ENCODE measurements at regions not wholly inside any gene's neighbourhood (a gene's known extent, or its start where the extent isn't known, plus 50 kb on each side); places are given as distances from the start of the nearest gene placed in this dataset.

- TF ChIP-seq CTBP2 (IDR thresholded peaks at IDR 0.05; ENCODE audit: borderline replicate concordance, insufficient read depth, insufficient read length, low read length) (no peak), JUN (IDR thresholded peaks at IDR 0.05; ENCODE audit: low read depth, low read length) (no peak), EZH2 (IDR thresholded peaks at IDR 0.05; ENCODE audit: low read depth, low read length, severe bottlenecking) (no peak), TCF12 (IDR thresholded peaks at IDR 0.05; ENCODE audit: low read depth, low read length) (no peak), PHF8 (conservative IDR thresholded peaks at IDR 0.05; ENCODE audit: low read depth, low read length) (no peak), HDAC2 (IDR thresholded peaks at IDR 0.05; ENCODE audit: borderline replicate concordance in 1 of 2, low read depth in 2 of 2, low read length in 2 of 2) (no peak), NRF1 (IDR thresholded peaks at IDR 0.05; ENCODE audit: low read depth, low read length) (no peak), POU5F1 (IDR thresholded peaks at IDR 0.05; ENCODE audit: low read depth, low read length) (no peak), TBP (IDR thresholded peaks at IDR 0.05; ENCODE audit: low read depth, low read length) (no peak), GABPA (IDR thresholded peaks at IDR 0.05; ENCODE audit: borderline replicate concordance, insufficient read depth, low read length) (no peak), CHD1 (IDR thresholded peaks at IDR 0.05; ENCODE audit: low read depth, low read length) (no peak), SIX5 (IDR thresholded peaks at IDR 0.05; ENCODE audit: low read depth, low read length) (no peak), RFX5 (IDR thresholded peaks at IDR 0.05; ENCODE audit: borderline replicate concordance, low read depth, low read length) (no peak), CEBPB (IDR thresholded peaks at IDR 0.05; ENCODE audit: low read depth, low read length) (no peak)
Measured at GRCh38 chr13:68996668-68997025, 1111.0 kb upstream of the ATXN8OS start (continued).

Measured in H1 (cell line).